HG03571 (cell line): ENCODE measurements at regions not wholly inside any gene's neighbourhood (a gene's known extent, or its start where the extent isn't known, plus 50 kb on each side); places are given as distances from the start of the nearest gene placed in this dataset.

Experiments used
- ATAC-seq: cut with Tn5 transposase; IDR thresholded peaks from one replicate; pipeline ENCODE4 v1.9.1; 2021; ENCODE audit not compliant: unreplicated experiment

GRCh38 chr2:234308073-234308812 is 188.6 kb downstream of the ARL4C start:
- ATAC-seq = no peak

GRCh38 chr2:234307322-234307961 is 189.4 kb downstream of the ARL4C start:
- no peak for ATAC-seq

DNA sequence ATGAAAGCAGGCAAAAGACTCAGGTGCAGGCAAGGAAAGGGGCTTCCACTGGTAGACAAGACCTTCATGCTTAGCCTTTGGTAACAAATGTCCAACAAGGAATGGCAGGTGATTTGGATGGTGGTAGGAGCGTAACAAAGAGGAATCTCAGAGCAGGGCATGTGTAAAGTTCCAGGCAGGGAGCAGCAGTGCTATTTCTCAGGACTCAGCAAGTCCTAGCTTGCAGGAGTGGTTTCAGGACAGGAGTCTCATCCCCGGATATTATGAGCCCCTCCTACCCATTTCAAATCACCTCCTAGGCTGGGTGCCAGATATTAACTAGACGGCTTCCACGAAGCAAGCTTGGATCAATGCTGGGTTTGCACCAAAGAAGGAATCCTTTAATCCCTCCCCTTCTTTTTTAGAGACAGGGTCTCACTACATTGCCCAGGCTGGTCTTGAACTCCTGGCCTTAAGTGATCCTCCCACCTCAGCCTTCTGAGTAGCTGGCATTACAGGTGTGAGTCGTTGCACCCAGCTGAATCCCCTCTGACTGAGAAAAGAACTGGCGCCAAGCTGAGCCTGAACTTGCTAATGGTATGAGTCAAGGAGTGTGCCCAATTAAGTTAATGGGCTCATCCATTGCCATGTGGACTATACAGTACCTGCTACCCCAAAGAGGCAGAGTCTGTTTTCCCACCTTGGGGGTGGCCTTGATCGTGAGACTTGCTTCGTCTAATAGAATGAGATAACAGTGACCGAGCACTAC is 190.3 kb downstream of the ARL4C start:
- no peak for ATAC-seq

DNA sequence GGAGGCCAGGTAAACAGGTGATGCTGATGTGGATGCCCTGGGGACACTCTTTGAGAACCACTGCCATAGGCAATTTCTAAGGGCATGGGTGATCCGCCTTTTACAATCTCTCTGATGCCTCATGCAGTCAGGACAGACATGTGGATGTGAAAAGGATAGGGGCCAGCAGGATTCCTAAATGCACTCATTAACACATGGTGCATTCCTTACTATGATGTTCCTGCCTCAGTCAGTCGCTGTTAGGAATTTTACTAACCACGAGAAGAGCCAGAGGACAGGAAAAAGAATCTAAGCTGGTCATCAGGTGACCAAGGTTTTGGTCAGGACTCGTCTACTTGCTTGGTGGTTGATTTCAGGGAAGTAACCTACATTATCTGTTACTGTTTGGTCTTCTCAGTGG is 191.0 kb downstream of the ARL4C start:
- no peak for ATAC-seq

DNA sequence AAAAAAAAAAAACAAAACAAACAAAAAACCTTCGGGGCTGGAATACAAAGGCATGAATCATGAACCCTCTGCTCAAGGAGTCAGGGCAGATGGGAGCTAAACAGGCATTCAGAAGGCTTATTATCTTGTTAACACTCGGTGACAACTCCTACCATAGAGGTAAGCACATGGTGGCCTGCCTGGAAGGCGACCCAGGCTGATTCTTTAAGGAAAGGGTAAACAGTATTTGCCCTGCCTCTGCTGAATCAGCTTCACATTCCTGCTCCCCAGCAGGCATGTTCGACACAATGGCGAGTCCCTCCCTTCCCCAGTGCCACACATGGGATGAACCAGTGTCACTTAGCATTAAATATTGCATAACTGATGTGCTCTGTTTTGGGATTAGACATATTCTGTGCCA is 191.9 kb downstream of the ARL4C start:
- no peak for ATAC-seq

DNA sequence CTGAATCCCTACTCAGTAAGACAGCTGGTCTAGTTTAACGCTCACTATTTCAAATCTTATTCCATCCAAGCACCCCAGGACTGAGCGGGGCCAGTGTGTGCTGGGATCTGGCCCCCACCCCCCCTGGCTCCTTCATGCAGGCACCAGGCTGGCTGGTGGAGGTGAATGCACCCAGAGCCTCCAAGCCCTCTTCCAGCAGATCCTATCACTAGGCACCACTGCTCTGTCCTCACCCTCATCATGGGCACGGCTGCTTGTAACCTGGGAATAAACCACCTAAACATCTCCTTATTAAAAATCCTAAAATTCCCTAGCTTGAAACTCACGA is 194.3 kb downstream of the ARL4C start:
- ATAC-seq = no peak

DNA sequence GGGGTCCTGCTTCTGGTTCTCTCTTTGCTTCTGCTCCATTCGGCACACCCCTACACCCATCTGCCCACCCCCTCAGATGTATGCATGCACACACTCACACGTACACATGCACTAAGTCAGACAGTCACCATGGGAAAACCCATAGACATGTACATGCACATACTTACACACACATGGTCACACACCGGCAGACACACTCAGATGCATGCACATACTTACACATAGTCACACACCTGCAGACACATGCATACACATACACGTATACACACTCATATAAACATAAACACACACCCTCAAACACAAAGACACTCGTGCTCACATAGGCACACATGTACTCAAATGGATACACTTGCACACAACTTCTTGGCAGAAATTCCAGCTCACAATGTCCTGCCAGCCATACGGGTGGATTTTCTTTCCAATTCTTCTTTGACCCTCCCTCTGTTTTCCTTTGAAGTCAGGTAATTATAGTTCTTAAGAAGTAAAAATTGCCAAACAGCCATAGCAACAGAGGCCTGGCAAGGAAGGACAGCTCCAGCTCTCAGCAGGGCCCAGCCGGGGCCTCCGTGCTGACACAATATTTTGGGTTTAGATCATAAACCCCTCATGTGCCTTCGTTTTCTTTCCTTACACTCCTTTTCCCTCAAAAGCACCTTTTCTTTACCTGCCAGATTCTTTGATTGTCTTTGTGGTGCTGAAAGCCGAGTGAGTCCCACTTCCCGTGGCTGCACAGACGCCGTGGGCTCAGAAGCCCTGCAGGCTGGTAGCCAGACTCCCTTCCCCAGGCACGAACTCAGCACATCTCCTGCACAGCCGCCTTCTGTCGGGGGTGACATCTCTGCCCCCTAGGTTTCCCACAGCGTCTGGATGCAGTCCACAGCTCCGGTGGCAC is 195.7 kb downstream of the ARL4C start:
- no peak for ATAC-seq

DNA sequence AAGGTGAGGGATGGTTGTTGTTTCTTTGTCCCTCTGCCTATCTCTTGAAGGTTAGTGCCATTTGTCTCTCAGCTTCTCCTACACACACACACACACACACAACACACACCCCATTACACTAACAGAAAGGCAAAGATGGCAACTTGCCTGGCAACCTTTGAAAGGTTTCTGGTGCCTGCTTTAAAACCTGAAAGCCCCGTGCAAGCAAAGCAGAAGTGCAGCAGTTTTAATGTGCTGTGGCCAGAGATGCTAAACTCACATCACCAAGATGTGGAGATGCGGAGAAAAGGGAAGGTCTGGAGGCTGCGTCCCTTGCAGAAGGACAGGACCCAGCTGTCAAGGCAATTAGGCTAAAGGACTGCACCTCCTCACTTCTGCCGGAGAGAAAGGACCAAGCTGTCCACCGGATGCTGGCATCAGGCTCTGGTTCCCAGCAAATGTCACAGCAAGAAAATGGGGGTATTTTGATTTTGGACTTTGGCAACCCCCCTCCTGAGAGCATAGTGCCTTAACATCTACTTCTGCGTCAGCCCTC is 196.4 kb downstream of the ARL4C start:
- no peak for ATAC-seq

GRCh38 chr2:234298918-234299317 is 198.0 kb downstream of the ARL4C start:
- no peak for ATAC-seq

GRCh38 chr2:234296991-234297390 is 199.9 kb downstream of the ARL4C start:
- ATAC-seq = no peak

DNA sequence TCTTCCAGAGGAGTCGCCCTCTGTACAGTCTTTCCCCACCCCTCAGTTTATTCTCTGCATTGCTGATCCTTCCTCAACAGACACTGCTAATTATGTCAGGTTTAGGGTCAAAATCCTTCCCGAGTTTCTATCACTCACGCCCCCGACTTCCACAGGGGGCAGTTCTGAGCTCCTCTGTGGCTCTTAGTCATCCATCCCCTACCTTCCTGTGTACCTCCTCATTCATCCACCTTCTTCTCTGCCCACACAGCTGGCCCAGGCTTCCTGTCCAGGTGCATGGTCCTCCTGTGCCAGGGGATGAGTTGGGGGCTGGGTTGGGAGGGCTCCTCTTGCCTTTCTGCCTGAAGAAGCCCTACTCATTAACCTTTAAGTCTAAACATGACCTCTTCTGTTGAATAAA is 202.9 kb downstream of the ARL4C start:
- ATAC-seq = no peak

GRCh38 chr2:234292962-234293243 is 204.0 kb downstream of the ARL4C start:
- ATAC-seq = no peak

DNA sequence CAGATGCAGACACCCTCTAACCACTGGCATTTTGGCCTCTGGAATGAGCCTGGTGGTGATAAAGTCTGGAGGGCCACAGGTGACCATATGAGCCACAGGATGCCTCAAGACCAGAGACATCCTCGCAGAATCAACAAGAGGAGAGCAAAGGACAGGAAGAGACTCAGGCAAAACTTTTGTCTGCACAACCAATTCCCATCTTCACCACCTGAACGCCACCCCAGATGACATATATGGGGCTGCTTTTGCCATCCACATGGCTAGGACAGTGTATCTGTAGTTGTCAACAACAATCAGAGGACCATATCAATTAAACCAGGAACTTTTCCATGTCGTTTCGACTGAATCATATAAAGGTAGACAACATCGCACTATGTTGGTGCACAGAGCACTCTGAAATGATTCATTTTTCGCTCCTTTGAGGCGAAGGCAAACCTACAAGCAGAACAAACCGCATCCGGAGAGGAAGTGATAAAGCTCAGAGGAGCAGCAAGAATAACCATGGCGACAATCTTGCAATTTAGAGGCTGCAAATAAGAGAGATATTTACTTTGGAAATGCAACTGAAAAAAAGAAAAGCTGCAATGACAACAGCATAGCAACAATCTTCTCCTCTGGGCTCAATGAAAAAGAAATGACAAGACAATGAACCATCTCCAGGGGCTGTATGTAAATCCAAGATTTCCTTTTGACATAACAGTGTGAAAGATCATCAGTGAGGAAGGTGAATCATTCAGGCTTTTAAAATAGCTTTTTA is 204.5 kb downstream of the ARL4C start:
- ATAC-seq = peak; percentile 60

DNA sequence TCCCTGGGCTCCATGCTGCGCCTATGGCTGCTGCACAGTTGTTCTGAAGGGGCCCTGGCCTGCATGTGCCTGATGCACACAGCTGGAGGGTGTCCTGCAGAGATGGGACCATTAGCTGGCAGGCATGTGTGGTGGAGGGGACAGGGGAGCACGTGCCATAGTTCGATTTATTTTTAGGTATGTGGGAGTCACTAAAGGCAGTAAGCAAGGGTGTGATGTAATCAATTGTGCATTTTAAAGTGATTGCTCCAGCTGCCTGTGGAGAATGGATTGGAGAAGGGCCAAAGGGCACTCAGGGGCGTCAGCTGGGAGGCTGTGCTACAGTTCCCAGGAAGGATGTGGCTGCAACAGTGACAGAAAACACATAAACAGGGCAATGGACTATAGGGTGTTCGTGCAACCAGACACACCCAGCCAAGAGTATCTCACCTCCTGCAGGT is 205.1 kb downstream of the ARL4C start:
- ATAC-seq = peak; percentile 16

- peak; percentile 55 for ATAC-seq
Measured at GRCh38 chr2:234290671-234291070, 206.2 kb downstream of the ARL4C start.

DNA sequence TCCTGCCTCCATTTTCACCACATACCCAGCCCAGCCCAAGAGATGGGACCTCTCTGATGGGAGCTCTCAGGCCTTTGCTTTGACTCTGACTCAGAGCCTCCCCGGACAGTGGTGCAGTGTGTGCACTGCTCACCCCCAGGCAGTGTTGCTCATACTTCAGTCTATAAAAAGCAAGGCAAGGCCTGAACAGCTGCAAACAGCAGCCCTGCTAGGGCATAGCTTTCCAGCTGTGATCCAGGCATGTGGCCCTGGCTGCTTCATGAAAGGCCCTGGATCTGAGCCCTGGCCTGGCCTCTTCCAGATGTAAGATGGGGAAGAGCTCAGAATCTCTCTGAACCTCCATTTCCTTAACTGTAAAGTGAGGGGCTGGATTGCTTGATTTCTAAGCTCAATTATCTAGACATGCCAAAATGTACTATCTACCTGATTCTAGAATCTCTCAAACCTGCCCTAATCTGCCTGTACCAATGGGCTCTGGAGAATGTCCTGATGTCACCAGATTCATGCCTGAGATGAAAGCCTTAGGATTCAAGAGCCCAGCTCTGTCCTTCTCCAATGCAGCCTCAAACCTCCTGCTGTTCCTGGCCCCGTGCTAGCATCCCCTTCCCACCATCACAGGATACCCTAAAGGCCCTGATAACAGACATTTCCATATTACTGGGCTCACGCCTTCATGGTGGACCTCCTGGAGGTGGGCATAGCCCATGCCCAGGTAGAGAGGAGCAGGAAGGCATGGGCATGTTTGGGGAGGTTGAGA is 206.9 kb downstream of the ARL4C start:
- ATAC-seq = no peak

- no peak for ATAC-seq
Measured at GRCh38 chr2:234288974-234289455, 207.9 kb downstream of the ARL4C start.

- ATAC-seq = no peak
Measured at GRCh38 chr2:234287650-234288049, 209.2 kb downstream of the ARL4C start.

DNA sequence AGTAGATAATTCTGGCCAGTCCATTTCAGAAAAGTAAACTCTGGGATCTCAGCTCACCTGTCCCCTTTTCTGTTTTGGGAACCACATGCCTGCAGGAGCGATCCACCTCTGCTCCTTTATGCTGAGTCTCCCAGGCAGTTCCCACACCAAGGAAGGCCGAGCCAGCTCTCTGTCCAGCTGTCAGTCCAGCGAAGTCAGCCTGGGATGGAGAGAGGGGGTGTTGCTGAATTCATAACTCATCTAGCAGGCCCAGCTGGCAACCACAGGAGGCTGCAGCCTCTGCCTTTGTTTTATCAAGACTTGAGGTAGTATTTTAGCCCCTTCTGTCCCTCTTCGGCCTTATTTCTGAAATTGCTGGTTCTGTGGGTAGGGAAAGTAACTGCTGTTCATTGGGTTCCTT is 209.9 kb downstream of the ARL4C start:
- ATAC-seq = no peak
